NCI-H187 (cell line): ENCODE measurements at regions not wholly inside any gene's neighbourhood (a gene's known extent, or its start where the extent isn't known, plus 50 kb on each side); places are given as distances from the start of the nearest gene placed in this dataset.
A peak's percentile ranks its signal among the peaks of the same experiment; 100 is the strongest.

Experiments
- DNase-seq, 2 experiments: peaks; one replicate each; lab custom pipeline; 2025; lab: John Stamatoyannopoulos, UW

- DNase-seq, result no peak
Measured at GRCh38 chr20:40806929-40807820, 118.1 kb upstream of the MAFB start.

GRCh38 chr20:40807821-40808170 lies 118.8 kb upstream of the MAFB start:
- no peak for DNase-seq

- no peak for DNase-seq
Measured at GRCh38 chr20:40808936-40809335, 119.9 kb upstream of the MAFB start.

GRCh38 chr20:40809361-40809760 lies 120.3 kb upstream of the MAFB start:
- DNase-seq, result no peak

- DNase-seq, result no peak
Measured at GRCh38 chr20:40810332-40811000, 121.4 kb upstream of the MAFB start.

GRCh38 chr20:40811004-40811403 lies 122.0 kb upstream of the MAFB start:
- DNase-seq, result no peak

- no peak for DNase-seq
Measured at GRCh38 chr20:40811660-40812414, 122.8 kb upstream of the MAFB start.

- DNase-seq, result no peak
Measured at GRCh38 chr20:40812415-40812925, 123.4 kb upstream of the MAFB start.

GRCh38 chr20:40813029-40813431 lies 124.0 kb upstream of the MAFB start:
- DNase-seq, result no peak

- DNase-seq, result no peak
Measured at GRCh38 chr20:40813708-40814630, 124.9 kb upstream of the MAFB start.

GRCh38 chr20:40814631-40814960 lies 125.6 kb upstream of the MAFB start:
- DNase-seq, result no peak

GRCh38 chr20:40815156-40816038 lies 126.4 kb upstream of the MAFB start:
- no peak for DNase-seq

GRCh38 chr20:40816039-40816352 lies 127.0 kb upstream of the MAFB start:
- no peak for DNase-seq

- no peak for DNase-seq
Measured at GRCh38 chr20:40821429-40821828, 132.4 kb upstream of the MAFB start.

- no peak for DNase-seq
Measured at GRCh38 chr20:40826699-40827098, 137.7 kb upstream of the MAFB start.

- no peak for DNase-seq
Measured at GRCh38 chr20:40835321-40835720, 146.3 kb upstream of the MAFB start.

GRCh38 chr20:40838509-40838908 lies 149.5 kb upstream of the MAFB start:
- no peak for DNase-seq

GRCh38 chr20:40843251-40843650 lies 154.2 kb upstream of the MAFB start:
- DNase-seq, result no peak

- peak; percentile 24 to 34 for DNase-seq
Measured at GRCh38 chr20:40844332-40844731, 155.3 kb upstream of the MAFB start.

GRCh38 chr20:40848096-40848495 lies 159.1 kb upstream of the MAFB start:
- no peak for DNase-seq

- no peak for DNase-seq
Measured at GRCh38 chr20:40848526-40848925, 159.5 kb upstream of the MAFB start.
